CD14-positive monocyte (primary cell): ENCODE measurements at regions not wholly inside any gene's neighbourhood (a gene's known extent, or its start where the extent isn't known, plus 50 kb on each side); places are given as distances from the start of the nearest gene placed in this dataset.

Experiments used
- DNase-seq, 3 donors: peaks; one replicate each; pipeline ENCODE4 v3.0.0-alpha.2; 2011 to 2022
- H2AFZ ChIP-seq: 2 replicates; pipeline ENCODE4 v1.6.0; 2012; ENCODE audit warnings: mild to moderate bottlenecking, low read depth, low read length, inconsistent platforms; ENCODE audit not compliant: insufficient read depth, poor library complexity, severe bottlenecking
- H3K27ac ChIP-seq, 2 donors: 1 replicate in 1 of 2; 2 replicates in 1 of 2; pipeline ENCODE4 v1.5.1; 2012 to 2013; ENCODE audit warnings: low read length in 2 of 2, control low read depth in 1 of 2, inconsistent platforms in 1 of 2, low read depth in 1 of 2, mild to moderate bottlenecking in 1 of 2
- H3K27me3 ChIP-seq, 2 donors: one replicate each; pipeline versions ENCODE4 v1.6.0 to v1.6.1; 2011 to 2013; ENCODE audit warnings: low read length in 2 of 2; ENCODE audit not compliant: control insufficient read depth in 2 of 2, insufficient read depth in 2 of 2
- H3K36me3 ChIP-seq, 2 donors: replicated peaks in 1 of 2; 1 replicate in 1 of 2; 2 replicates in 1 of 2; pipeline versions ENCODE4 v1.5.1 to v1.6.1; 2012 to 2013; ENCODE audit warnings: low read length in 2 of 2, control low read depth in 1 of 2, inconsistent platforms in 1 of 2, mild to moderate bottlenecking in 1 of 2; ENCODE audit not compliant: insufficient read depth in 2 of 2, control insufficient read depth in 1 of 2
- H3K4me1 ChIP-seq, 2 donors: 1 replicate in 1 of 2; 2 replicates in 1 of 2; pipeline versions ENCODE4 v1.5.1 to v1.6.1; 2012 to 2013; ENCODE audit warnings: low read length in 2 of 2, control low read depth in 1 of 2, inconsistent platforms in 1 of 2, mild to moderate bottlenecking in 1 of 2, moderate library complexity in 1 of 2; ENCODE audit not compliant: insufficient read depth in 2 of 2, control insufficient read depth in 1 of 2
- H3K4me2 ChIP-seq: replicated peaks from 2 replicates; pipeline ENCODE3; 2012; ENCODE audit warnings: low read length, moderate library complexity, mild to moderate bottlenecking; ENCODE audit not compliant: poor library complexity, severe bottlenecking; ENCODE audit errors: extremely low read depth
- H3K4me3 ChIP-seq, 3 experiments: fragments of 200-600 bp in 1 of 3; sonication (generic) in 1 of 3; replicated peaks in 1 of 3; 1 replicate in 2 of 3; 2 replicates in 1 of 3; pipeline ENCODE4 v1.5.1; 2011 to 2013; ENCODE audit warnings: low read length in 3 of 3, mild to moderate bottlenecking in 3 of 3, control low read depth in 2 of 3, low read depth in 2 of 3, inconsistent platforms in 1 of 3, moderate library complexity in 1 of 3
- H3K79me2 ChIP-seq: 2 replicates; pipeline ENCODE4 v1.6.0; 2012; ENCODE audit warnings: mild to moderate bottlenecking, control low read depth, inconsistent platforms, low read length, moderate library complexity; ENCODE audit not compliant: insufficient read depth
- H3K9ac ChIP-seq: 2 replicates; pipeline ENCODE4 v1.6.0; 2017; ENCODE audit warnings: low read length, mild to moderate bottlenecking; ENCODE audit not compliant: insufficient read depth, poor library complexity, severe bottlenecking
- H3K9me3 ChIP-seq, 2 donors: replicated peaks in 1 of 2; 1 replicate in 1 of 2; 2 replicates in 1 of 2; pipeline versions ENCODE4 v1.5.1 to v1.6.1; 2012 to 2013; ENCODE audit warnings: low read length in 2 of 2, control low read depth in 1 of 2; ENCODE audit not compliant: control insufficient read depth in 1 of 2, insufficient read depth in 1 of 2
- H4K20me1 ChIP-seq: 2 replicates; pipeline ENCODE4 v1.6.0; 2012; ENCODE audit warnings: mild to moderate bottlenecking, low read length, control low read depth, moderate library complexity; ENCODE audit not compliant: insufficient read depth
- H3K27ac Mint-ChIP-seq, 7 donors: one replicate each; pipeline ENCODE4 v1.8.0; 2020; ENCODE audit warnings: mild to moderate bottlenecking in 7 of 7, mixed read lengths in 7 of 7, moderate library complexity in 6 of 7, inconsistent platforms in 2 of 7
- H3K27me3 Mint-ChIP-seq, 3 donors: one replicate each; pipeline ENCODE4 v1.8.0; 2021 to 2022; ENCODE audit warnings: low read depth in 3 of 3, mild to moderate bottlenecking in 3 of 3, mixed read lengths in 3 of 3, moderate library complexity in 3 of 3, inconsistent platforms in 1 of 3
- H3K36me3 Mint-ChIP-seq, 2 donors: one replicate each; pipeline ENCODE4 v1.8.0; 2020; ENCODE audit warnings: mixed read lengths in 2 of 2, inconsistent platforms in 1 of 2, mild to moderate bottlenecking in 1 of 2
- H3K4me1 Mint-ChIP-seq: one replicate; pipeline ENCODE4 v1.8.0; 2020; ENCODE audit warnings: mild to moderate bottlenecking, mixed read lengths
- H3K4me3 Mint-ChIP-seq, 2 donors: one replicate each; pipeline ENCODE4 v1.8.0; 2020; ENCODE audit warnings: mild to moderate bottlenecking in 2 of 2, mixed read lengths in 2 of 2, moderate library complexity in 1 of 2
- H3K9me3 Mint-ChIP-seq, 7 donors: one replicate each; pipeline ENCODE4 v1.8.0; 2020 to 2022; ENCODE audit warnings: mixed read lengths in 7 of 7, mild to moderate bottlenecking in 6 of 7, moderate library complexity in 6 of 7, inconsistent platforms in 2 of 7
- WGBS: methylation state at CpG from one replicate; pipeline ENCODE4 v1.1.5; 2013; ENCODE audit warnings: missing lambda C conversion rate; ENCODE audit not compliant: insufficient coverage; 5-methylcytosine and 5-hydroxymethylcytosine counted together
- intact Hi-C, 2 donors: fragments of 100-400 bp; cut with micrococcal nuclease; formaldehyde crosslinking; loops; one replicate each; pipeline versions ENCODE4 v1.15.0 to v1.15.1; 2023
- TF ChIP-seq, protein P1 (sequence below): fragments of 200-600 bp; IDR thresholded peaks from one replicate; pipeline ENCODE4 v1.8.0; 2022; ENCODE audit warnings: antibody characterized with exemption, mild to moderate bottlenecking

DNA sequence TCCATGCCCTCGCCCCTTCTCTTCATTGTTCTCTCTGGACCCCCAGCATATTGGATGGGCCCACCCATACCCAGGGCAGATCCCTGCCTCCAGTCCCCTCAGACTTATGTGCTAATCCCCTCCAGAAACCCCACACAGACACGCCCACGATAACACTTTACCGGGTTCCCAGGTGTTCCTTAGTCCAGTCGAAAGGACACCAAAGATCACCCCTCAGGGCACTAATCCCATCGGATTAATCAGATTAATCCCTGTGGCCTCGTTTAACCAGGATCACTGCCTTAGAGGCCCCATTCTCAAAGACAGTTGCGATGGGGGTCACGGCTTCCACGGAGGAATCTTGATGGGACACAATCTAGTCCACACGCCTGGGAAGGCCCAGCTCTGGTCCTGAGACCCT is 80.8 kb downstream of the SHANK2 start:
- no peak overlapping the region for H3K4me3 ChIP-seq
- peaks cover 13 to 20% of the 10 kb centered on the region in 2 donors for H3K9me3 ChIP-seq
- H3K79me2 ChIP-seq: no peaks in the 10 kb centered on the region
- H3K4me2 ChIP-seq: no peak overlapping the region
- Mint-ChIP-seq H3K36me3 (no peaks in the 10 kb centered on the region), H3K4me3 (no peak overlapping the region), H3K27ac (no peak overlapping the region), H3K27me3 (peaks cover 0 to 2% (median 2%) of the 10 kb centered on the region in 3 donors), H3K4me1 (no peaks in the 10 kb centered on the region), H3K9me3 (peaks cover 6 to 24% (median 20%) of the 10 kb centered on the region in 7 donors)
- no peaks in the 10 kb centered on the region for H3K36me3 ChIP-seq
- H3K9ac ChIP-seq: no peak overlapping the region
- TF ChIP-seq, protein P1, sequence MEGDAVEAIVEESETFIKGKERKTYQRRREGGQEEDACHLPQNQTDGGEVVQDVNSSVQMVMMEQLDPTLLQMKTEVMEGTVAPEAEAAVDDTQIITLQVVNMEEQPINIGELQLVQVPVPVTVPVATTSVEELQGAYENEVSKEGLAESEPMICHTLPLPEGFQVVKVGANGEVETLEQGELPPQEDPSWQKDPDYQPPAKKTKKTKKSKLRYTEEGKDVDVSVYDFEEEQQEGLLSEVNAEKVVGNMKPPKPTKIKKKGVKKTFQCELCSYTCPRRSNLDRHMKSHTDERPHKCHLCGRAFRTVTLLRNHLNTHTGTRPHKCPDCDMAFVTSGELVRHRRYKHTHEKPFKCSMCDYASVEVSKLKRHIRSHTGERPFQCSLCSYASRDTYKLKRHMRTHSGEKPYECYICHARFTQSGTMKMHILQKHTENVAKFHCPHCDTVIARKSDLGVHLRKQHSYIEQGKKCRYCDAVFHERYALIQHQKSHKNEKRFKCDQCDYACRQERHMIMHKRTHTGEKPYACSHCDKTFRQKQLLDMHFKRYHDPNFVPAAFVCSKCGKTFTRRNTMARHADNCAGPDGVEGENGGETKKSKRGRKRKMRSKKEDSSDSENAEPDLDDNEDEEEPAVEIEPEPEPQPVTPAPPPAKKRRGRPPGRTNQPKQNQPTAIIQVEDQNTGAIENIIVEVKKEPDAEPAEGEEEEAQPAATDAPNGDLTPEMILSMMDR: no peak
- H3K27ac ChIP-seq: no peak overlapping the region
- no peak overlapping the region for H2AFZ ChIP-seq
- intact Hi-C loops: no loop called here
- H3K27me3 ChIP-seq: no peaks in the 10 kb centered on the region
- H3K4me1 ChIP-seq: no peaks in the 10 kb centered on the region
- DNase-seq: no peak
- 86% methylated on average over 6 of the region's 11 CpGs for WGBS
- no peaks in the 10 kb centered on the region for H4K20me1 ChIP-seq

DNA sequence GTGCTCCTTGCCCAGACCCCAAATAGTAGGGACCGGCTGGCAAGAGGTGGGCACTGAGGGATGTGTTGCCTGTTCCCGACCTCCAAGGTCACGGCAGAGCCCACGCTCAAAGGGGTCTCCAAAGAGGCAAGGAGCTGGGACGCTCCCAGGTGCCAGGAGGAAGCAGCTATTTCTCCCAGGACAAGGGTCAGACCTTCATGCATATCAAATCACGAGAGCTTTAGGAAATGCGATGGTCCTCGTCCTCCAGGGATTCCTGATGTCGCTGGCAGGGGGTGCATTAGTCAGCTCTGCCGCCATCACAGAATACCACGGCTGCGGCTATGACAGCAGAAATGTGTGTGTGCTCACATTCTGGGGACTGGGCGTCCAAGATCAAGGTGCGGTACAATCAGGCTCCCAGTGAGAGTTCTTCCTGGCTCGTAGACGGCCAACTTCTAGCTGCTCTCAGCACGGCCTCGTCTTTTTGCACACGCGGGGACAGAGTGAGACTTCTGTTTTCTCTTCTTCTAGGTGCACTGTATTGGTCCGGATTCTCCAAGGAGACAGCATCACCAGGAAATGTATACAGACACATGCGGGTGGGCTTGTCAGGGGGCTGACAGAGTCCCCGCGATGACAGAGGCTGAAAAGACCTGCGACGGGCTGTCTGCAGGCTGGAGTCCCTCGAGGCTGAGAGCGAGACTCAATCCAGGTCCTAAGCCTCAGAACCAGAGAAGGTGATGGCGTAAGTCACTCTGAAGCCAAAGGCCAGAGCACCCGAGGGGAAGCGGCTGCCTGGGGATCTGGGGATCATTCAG is 81.6 kb downstream of the SHANK2 start:
- Histone ChIP-seq H3K9ac (no peak overlapping the region), H3K27me3 (no peaks in the 10 kb centered on the region), H3K79me2 (no peaks in the 10 kb centered on the region), H2AFZ (no peak overlapping the region), H3K9me3 (peaks cover 10 to 20% of the 10 kb centered on the region in 2 donors), H3K4me3 (no peak overlapping the region), H3K27ac (no peak overlapping the region), H3K36me3 (no peaks in the 10 kb centered on the region), H4K20me1 (no peaks in the 10 kb centered on the region), H3K4me1 (no peaks in the 10 kb centered on the region), H3K4me2 (no peak overlapping the region)
- Mint-ChIP-seq H3K36me3 (no peaks in the 10 kb centered on the region), H3K27me3 (peaks cover 1 to 2% (median 2%) of the 10 kb centered on the region in 3 donors), H3K27ac (peak overlapping the region in 1 of 7 donors; percentile 14), H3K4me3 (no peak overlapping the region), H3K9me3 (peaks cover 4 to 18% (median 14%) of the 10 kb centered on the region in 7 donors), H3K4me1 (no peaks in the 10 kb centered on the region)
- intact Hi-C loops: no loop called here
- TF ChIP-seq, protein P1: no peak
- DNase-seq: no peak
- 93% methylated on average over 31 of the region's 31 CpGs for WGBS
